Endodermal cell (in vitro differentiated cells): ENCODE measurements at regions not wholly inside any gene's neighbourhood (a gene's known extent, or its start where the extent isn't known, plus 50 kb on each side); places are given as distances from the start of the nearest gene placed in this dataset.

Experiments used
- DNase-seq: peaks from one replicate; pipeline ENCODE4 v3.0.0-alpha.2; 2017
- H3K27ac ChIP-seq: 2 replicates; pipeline ENCODE4 v1.5.1; 2013; ENCODE audit warnings: mild to moderate bottlenecking, low read depth, low read length, moderate library complexity
- H3K27me3 ChIP-seq: 2 replicates; pipeline ENCODE4 v1.6.1; 2013; ENCODE audit warnings: mild to moderate bottlenecking, low read length, moderate library complexity; ENCODE audit not compliant: insufficient read depth, control insufficient read depth, poor library complexity, severe bottlenecking
- H3K36me3 ChIP-seq: 2 replicates; pipeline ENCODE4 v1.7.0; 2013; ENCODE audit warnings: mild to moderate bottlenecking, low read length, moderate library complexity; ENCODE audit not compliant: control insufficient read depth, insufficient read depth
- H3K4me1 ChIP-seq: one replicate; pipeline ENCODE4 v1.7.0; 2013; ENCODE audit warnings: low read length; ENCODE audit not compliant: control insufficient read depth, insufficient read depth
- H3K4me3 ChIP-seq: 2 replicates; pipeline ENCODE4 v1.5.1; 2013; ENCODE audit warnings: mild to moderate bottlenecking, low read length, moderate library complexity
- H3K9ac ChIP-seq: 2 replicates; pipeline ENCODE4 v1.6.1; 2013; ENCODE audit warnings: mild to moderate bottlenecking, low read length, moderate library complexity; ENCODE audit not compliant: poor library complexity, severe bottlenecking; ENCODE audit errors: extremely low read depth
- H3K9me3 ChIP-seq: 2 replicates; pipeline ENCODE4 v1.6.1; 2013; ENCODE audit warnings: mild to moderate bottlenecking, low read length, moderate library complexity; ENCODE audit not compliant: control insufficient read depth
- H3K27ac Mint-ChIP-seq: 2 replicates; pipeline ENCODE4 v1.8.0; 2020; ENCODE audit warnings: mixed read lengths
- H3K27me3 Mint-ChIP-seq: 2 replicates; pipeline ENCODE4 v1.8.0; 2021; ENCODE audit warnings: mild to moderate bottlenecking, mixed read lengths; ENCODE audit not compliant: insufficient read depth
- H3K36me3 Mint-ChIP-seq: 2 replicates; pipeline ENCODE4 v1.8.0; 2020; ENCODE audit warnings: low read depth, mixed read lengths
- H3K4me1 Mint-ChIP-seq: 2 replicates; pipeline ENCODE4 v1.8.0; 2020; ENCODE audit warnings: mixed read lengths
- H3K4me3 Mint-ChIP-seq: 2 replicates; pipeline ENCODE4 v1.8.0; 2020; ENCODE audit warnings: mild to moderate bottlenecking, moderate library complexity, mixed read lengths
- H3K9me3 Mint-ChIP-seq: 2 replicates; pipeline ENCODE4 v1.8.0; 2020; ENCODE audit warnings: mild to moderate bottlenecking, mixed read lengths
- WGBS, 2 experiments: methylation state at CpG; one replicate each; pipeline versions ENCODE4 v1.1.5 to v1.1.7; 2013; ENCODE audit warnings: missing lambda C conversion rate in 2 of 2, mixed read lengths in 1 of 2; ENCODE audit not compliant: insufficient coverage in 1 of 2, insufficient read length in 1 of 2; 5-methylcytosine and 5-hydroxymethylcytosine counted together
- TF ChIP-seq, protein P1 (sequence below): fragments of 200-600 bp; sonication (generic); conservative IDR thresholded peaks from 2 replicates; pipeline ENCODE4 v1.5.0; 2021; ENCODE audit warnings: antibody characterized with exemption, mild to moderate bottlenecking

DNA sequence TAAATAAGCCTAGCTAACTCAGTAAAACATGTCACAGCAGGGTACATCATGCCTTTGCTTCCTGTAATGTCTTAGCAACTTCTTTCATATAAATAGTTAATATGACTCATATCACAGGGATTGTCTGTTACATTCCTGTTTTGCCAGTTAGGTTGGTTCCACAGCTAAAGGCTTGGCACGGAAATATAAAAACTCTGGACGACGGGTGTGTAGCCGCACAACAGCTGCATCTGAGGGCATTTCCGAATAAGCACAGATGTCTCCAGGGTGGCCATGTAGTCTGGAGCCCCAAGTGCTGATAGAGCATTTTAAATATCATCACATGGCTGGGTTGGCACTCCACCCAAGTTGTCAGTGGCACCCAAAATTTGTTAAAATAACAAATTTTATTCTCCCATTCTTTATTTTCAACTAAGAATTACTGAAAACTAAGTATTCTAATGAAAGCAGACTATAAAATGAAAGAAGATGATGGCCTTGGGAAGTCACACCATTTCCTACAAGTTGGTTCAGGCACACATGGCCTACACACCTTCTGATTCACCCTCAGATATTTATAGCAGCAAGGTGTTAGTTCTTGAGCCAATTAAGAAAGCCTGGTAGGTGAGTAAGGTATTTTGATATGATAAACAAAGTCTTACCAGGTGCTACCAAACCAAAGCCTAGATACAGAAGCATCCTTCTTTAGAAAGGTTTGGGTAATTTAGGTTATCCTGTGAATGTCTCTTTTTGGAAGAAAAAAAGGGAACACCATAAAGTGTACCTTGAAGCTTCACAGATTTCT lies 61.8 kb upstream of the STK17B start:
- no peaks in the 10 kb centered on the region for H3K27me3 ChIP-seq
- H3K27ac Mint-ChIP-seq: no peak overlapping the region
- no peaks in the 10 kb centered on the region for H3K4me1 Mint-ChIP-seq
- TF ChIP-seq, protein P1, sequence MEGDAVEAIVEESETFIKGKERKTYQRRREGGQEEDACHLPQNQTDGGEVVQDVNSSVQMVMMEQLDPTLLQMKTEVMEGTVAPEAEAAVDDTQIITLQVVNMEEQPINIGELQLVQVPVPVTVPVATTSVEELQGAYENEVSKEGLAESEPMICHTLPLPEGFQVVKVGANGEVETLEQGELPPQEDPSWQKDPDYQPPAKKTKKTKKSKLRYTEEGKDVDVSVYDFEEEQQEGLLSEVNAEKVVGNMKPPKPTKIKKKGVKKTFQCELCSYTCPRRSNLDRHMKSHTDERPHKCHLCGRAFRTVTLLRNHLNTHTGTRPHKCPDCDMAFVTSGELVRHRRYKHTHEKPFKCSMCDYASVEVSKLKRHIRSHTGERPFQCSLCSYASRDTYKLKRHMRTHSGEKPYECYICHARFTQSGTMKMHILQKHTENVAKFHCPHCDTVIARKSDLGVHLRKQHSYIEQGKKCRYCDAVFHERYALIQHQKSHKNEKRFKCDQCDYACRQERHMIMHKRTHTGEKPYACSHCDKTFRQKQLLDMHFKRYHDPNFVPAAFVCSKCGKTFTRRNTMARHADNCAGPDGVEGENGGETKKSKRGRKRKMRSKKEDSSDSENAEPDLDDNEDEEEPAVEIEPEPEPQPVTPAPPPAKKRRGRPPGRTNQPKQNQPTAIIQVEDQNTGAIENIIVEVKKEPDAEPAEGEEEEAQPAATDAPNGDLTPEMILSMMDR: no peak
- no peak overlapping the region for H3K27ac ChIP-seq
- no peak for DNase-seq
- H3K9me3 Mint-ChIP-seq: no peaks in the 10 kb centered on the region
- H3K4me3 Mint-ChIP-seq: no peak overlapping the region
- WGBS, 2 experiments: 95% methylated on average over 5 of the region's 5 CpGs
- H3K36me3 Mint-ChIP-seq: peaks cover 6% of the 10 kb centered on the region
- no peak overlapping the region for H3K4me3 ChIP-seq
- no peaks in the 10 kb centered on the region for H3K36me3 ChIP-seq
- H3K27me3 Mint-ChIP-seq: no peaks in the 10 kb centered on the region
- H3K4me1 ChIP-seq: no peaks in the 10 kb centered on the region
- no peak overlapping the region for H3K9ac ChIP-seq
- no peaks in the 10 kb centered on the region for H3K9me3 ChIP-seq

- H3K9me3 Mint-ChIP-seq: no peaks in the 10 kb centered on the region
- no peak overlapping the region for H3K4me3 ChIP-seq
- H3K4me1 ChIP-seq: no peaks in the 10 kb centered on the region
- no peak overlapping the region for H3K4me3 Mint-ChIP-seq
- H3K36me3 Mint-ChIP-seq: peaks cover 6% of the 10 kb centered on the region
- no peak overlapping the region for H3K27ac Mint-ChIP-seq
- H3K27me3 Mint-ChIP-seq: no peaks in the 10 kb centered on the region
- no peaks in the 10 kb centered on the region for H3K27me3 ChIP-seq
- no peaks in the 10 kb centered on the region for H3K4me1 Mint-ChIP-seq
- H3K27ac ChIP-seq: no peak overlapping the region
- TF ChIP-seq, protein P1: no peak
- H3K36me3 ChIP-seq: no peaks in the 10 kb centered on the region
- H3K9ac ChIP-seq: no peak overlapping the region
- 94% methylated on average over 3 of the region's 4 CpGs; no CpG with 5 or more reads in 1 of the 2 experiments for WGBS, 2 experiments
- H3K9me3 ChIP-seq: no peaks in the 10 kb centered on the region
- no peak for DNase-seq
These were observed 62.6 kb upstream of the STK17B start for GRCh38 chr2:196233805-196234475.

GRCh38 chr2:196234672-196235071 lies 63.3 kb upstream of the STK17B start:
- H3K9me3 ChIP-seq: no peaks in the 10 kb centered on the region
- TF ChIP-seq, protein P1: no peak
- no peaks in the 10 kb centered on the region for H3K27me3 ChIP-seq
- DNase-seq: no peak
- Mint-ChIP-seq H3K36me3 (peaks cover 6% of the 10 kb centered on the region), H3K4me1 (no peaks in the 10 kb centered on the region), H3K27me3 (no peaks in the 10 kb centered on the region), H3K9me3 (no peaks in the 10 kb centered on the region), H3K27ac (no peak overlapping the region), H3K4me3 (no peak overlapping the region)
- no peaks in the 10 kb centered on the region for H3K4me1 ChIP-seq
- H3K27ac ChIP-seq: no peak overlapping the region
- no peak overlapping the region for H3K9ac ChIP-seq
- H3K36me3 ChIP-seq: no peaks in the 10 kb centered on the region
- H3K4me3 ChIP-seq: no peak overlapping the region
- WGBS, 2 experiments: 91 to 100% methylated on average over 3 to 4 of the region's 4 CpGs
